GM12878 (cell line): ENCODE measurements at regions not wholly inside any gene's neighbourhood (a gene's known extent, or its start where the extent isn't known, plus 50 kb on each side); places are given as distances from the start of the nearest gene placed in this dataset.

Experiments
- ATAC-seq: fragments of 200-7000 bp; cut with Tn5 transposase; 3 replicates; pipeline ENCODE4 v1.9.1; 2020; ENCODE audit warnings: mild to moderate bottlenecking, moderate library complexity
- BruUV-seq: library from RNA; stranded (reverse); fragments of 400-500 nt; replicated peaks from 2 replicates; lab custom pipeline; 2021; lab: Mats Ljungman, UMichigan
- CTCF ChIA-PET: fragments of 300-600 bp; sonication (Branson Sonifier 250); formaldehyde crosslinking; extraction: SDS; loops from one replicate; lab custom pipeline; 2021; ENCODE audit warnings: inconsistent platforms; lab: Yijun Ruan, JAX
- POLR2A ChIA-PET: fragments of 350-600 bp; formaldehyde crosslinking; extraction: SDS; loops from one replicate; lab custom pipeline; 2021; ENCODE audit warnings: inconsistent platforms; lab: Charles Lee
- RAD21 ChIA-PET: fragments of 300-600 bp; sonication (Branson Sonifier 250); formaldehyde crosslinking; loops from one replicate; lab custom pipeline; 2023; ENCODE audit warnings: antibody characterized with exemption; ENCODE audit not compliant: unreplicated experiment; lab: Charles Lee
- SMC1A ChIA-PET: fragments of 300-600 bp; sonication (Branson Sonifier 250); formaldehyde crosslinking; loops from one replicate; lab custom pipeline; 2023; ENCODE audit not compliant: unreplicated experiment, uncharacterized antibody; lab: Charles Lee
- DNase-seq: peaks from one replicate; pipeline ENCODE4 v3.0.0-alpha.2; 2011; ENCODE audit warnings: low read depth, low spot score
- FAIRE-seq: peaks from 3 replicates; lab custom pipeline; 2011; peaks lifted over from hg19 to GRCh38; lab: Jason Lieb, UNC
- H2AFZ ChIP-seq: 2 replicates; pipeline ENCODE4 v1.6.0; 2011; ENCODE audit warnings: low read depth, low read length, control low read depth; ENCODE audit not compliant: control insufficient read depth
- H3K27ac ChIP-seq: 2 replicates; pipeline ENCODE4 v1.5.1; 2011; ENCODE audit warnings: control low read depth; ENCODE audit not compliant: control insufficient read depth, insufficient read depth
- H3K27me3 ChIP-seq, 2 experiments: replicated peaks in 1 of 2; 2 replicates each; pipeline versions ENCODE4 v1.6.0 to v1.6.1; 2011; ENCODE audit warnings: low read length in 1 of 2; ENCODE audit not compliant: control insufficient read depth in 2 of 2, insufficient read depth in 2 of 2
- H3K36me3 ChIP-seq, 2 experiments: 2 replicates each; pipeline ENCODE4 v1.5.1; 2011; ENCODE audit warnings: low read length in 1 of 2; ENCODE audit not compliant: control insufficient read depth in 2 of 2, insufficient read depth in 2 of 2
- H3K4me1 ChIP-seq: 2 replicates; pipeline ENCODE4 v1.6.1; 2011; ENCODE audit warnings: mild to moderate bottlenecking, low read length, moderate library complexity, mixed read lengths; ENCODE audit not compliant: control insufficient read depth, insufficient read depth
- H3K4me2 ChIP-seq: 2 replicates; pipeline ENCODE4 v1.6.0; 2011; ENCODE audit warnings: control low read depth; ENCODE audit not compliant: control insufficient read depth, insufficient read depth
- H3K4me3 ChIP-seq: fragments of 200-600 bp; sonication (generic); 2 replicates; pipeline ENCODE4 v1.5.1; 2016
- H3K79me2 ChIP-seq: 2 replicates; pipeline ENCODE4 v1.6.0; 2011; ENCODE audit warnings: low read length; ENCODE audit not compliant: control insufficient read depth, insufficient read depth
- H3K9ac ChIP-seq: 2 replicates; pipeline ENCODE4 v1.8.0; 2011; ENCODE audit warnings: low read length, control low read depth, mixed read lengths; ENCODE audit not compliant: control insufficient read depth, insufficient read depth
- H3K9me3 ChIP-seq: replicated peaks from 3 replicates; pipeline ENCODE4 v1.5.1; 2011; ENCODE audit warnings: mild to moderate bottlenecking, low read length; ENCODE audit not compliant: control insufficient read depth, insufficient read depth
- H4K20me1 ChIP-seq: 2 replicates; pipeline ENCODE4 v1.6.0; 2011; ENCODE audit not compliant: control insufficient read depth, insufficient read depth
- CHD1 ChIP-seq: IDR thresholded peaks from 2 replicates; pipeline ENCODE4 v1.6.1; 2012; ENCODE audit warnings: low read depth, low read length, improper control_type of control experiment
- HDGF ChIP-seq: fragments of 450-650 bp; IDR thresholded peaks from 2 replicates; pipeline ENCODE4 v1.6.1; 2016; ENCODE audit warnings: antibody characterized with exemption
- NBN ChIP-seq: fragments of 450-650 bp; IDR thresholded peaks from 2 replicates; pipeline ENCODE4 v1.6.1; 2016
- PAX5 ChIP-seq: IDR thresholded peaks from 2 replicates; pipeline ENCODE4 v1.6.1; 2011; ENCODE audit warnings: low read depth, low read length, borderline replicate concordance
- POLR2AphosphoS2 ChIP-seq: IDR thresholded peaks from 2 replicates; pipeline ENCODE4 v1.6.1; 2011; ENCODE audit warnings: low read depth, mild to moderate bottlenecking, low read length, improper control_type of control experiment, moderate library complexity
- RAD21 ChIP-seq: IDR thresholded peaks from 2 replicates; pipeline ENCODE4 v1.6.1; 2011; ENCODE audit warnings: mild to moderate bottlenecking, low read depth, low read length, moderate library complexity; ENCODE audit not compliant: insufficient read depth
- TCF7 ChIP-seq: IDR thresholded peaks from 2 replicates; pipeline ENCODE4 v1.6.1; 2014; ENCODE audit warnings: antibody characterized with exemption, borderline replicate concordance
- ZNF207 ChIP-seq: fragments of 450-650 bp; IDR thresholded peaks from 2 replicates; pipeline ENCODE4 v1.6.1; 2014; ENCODE audit warnings: antibody characterized with exemption, mild to moderate bottlenecking, borderline replicate concordance
- WGBS: methylation state at CpG from one replicate; pipeline ENCODE4 v1.1.6; 2016; ENCODE audit warnings: low lambda C conversion rate; ENCODE audit not compliant: insufficient replicate concordance, insufficient coverage; ENCODE audit errors: missing lambda C conversion rate; 5-methylcytosine and 5-hydroxymethylcytosine counted together
- in situ Hi-C: fragments of 300-500 bp; cut with MboI; formaldehyde crosslinking; loops from 9 replicates; pipeline ENCODE4 v1.14.3; 2018; ENCODE audit warnings: mixed read lengths
- intact Hi-C: fragments of 100-400 bp; cut with micrococcal nuclease; formaldehyde crosslinking; loops from one replicate; pipeline ENCODE4 v1.14.2; 2022; ENCODE audit not compliant: unreplicated experiment
- TF ChIP-seq, protein P1 (sequence below): IDR thresholded peaks from 2 replicates; pipeline ENCODE4 v1.6.1; 2012; ENCODE audit warnings: low read depth, low read length, improper control_type of control experiment
- TF ChIP-seq, protein P2 (sequence below): fragments of 450-650 bp; IDR thresholded peaks from 2 replicates; pipeline ENCODE4 v1.6.1; 2016; ENCODE audit warnings: mild to moderate bottlenecking
- TF ChIP-seq, protein P3 (sequence below): IDR thresholded peaks from 2 replicates; pipeline ENCODE4 v1.6.1; 2012; ENCODE audit warnings: mild to moderate bottlenecking, low read depth, low read length
- TF ChIP-seq, protein P4 (sequence below): IDR thresholded peaks from 2 replicates; pipeline ENCODE4 v1.6.1; 2012; ENCODE audit warnings: low read depth, low read length, improper control_type of control experiment

DNA sequence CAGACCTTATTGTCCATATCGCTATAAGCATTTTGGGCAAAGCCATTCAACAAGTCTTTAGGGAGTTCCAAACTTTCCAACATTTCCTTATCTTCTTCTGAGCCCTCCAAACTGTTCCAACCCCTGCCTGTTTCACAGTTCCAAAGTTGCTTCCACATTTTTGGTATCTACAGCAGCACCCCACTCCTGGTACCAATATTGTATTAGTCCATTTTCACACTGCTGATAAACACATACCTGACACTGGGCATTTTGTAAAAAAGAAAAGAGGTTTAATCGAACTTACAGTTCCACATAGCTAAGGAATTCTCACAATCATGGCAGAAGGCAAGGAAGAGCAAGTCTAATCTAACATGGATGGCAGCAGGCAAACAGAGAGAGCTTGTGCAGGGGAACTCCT, 834.1 kb upstream of the GBE1 start:
- ATAC-seq: no peak
- ChIA-PET POLR2A (no interaction called here), SMC1A (no interaction called here), RAD21 (no interaction called here), CTCF (no interaction called here)
- no peak overlapping the region for H3K9ac ChIP-seq
- no TSS peak for BruUV-seq
- H3K4me1 ChIP-seq: no peaks in the 10 kb centered on the region
- H3K27ac ChIP-seq: no peak overlapping the region
- no peak overlapping the region for H3K4me3 ChIP-seq
- no peak for FAIRE-seq
- no peak overlapping the region for H2AFZ ChIP-seq
- no peaks in the 10 kb centered on the region for H3K9me3 ChIP-seq
- TF ChIP-seq PAX5 (no peak), RAD21 (no peak), TCF7 (no peak), POLR2AphosphoS2 (no peak), ZNF207 (no peak), CHD1 (no peak), NBN (no peak), HDGF (no peak)
- TF ChIP-seq, protein P1, sequence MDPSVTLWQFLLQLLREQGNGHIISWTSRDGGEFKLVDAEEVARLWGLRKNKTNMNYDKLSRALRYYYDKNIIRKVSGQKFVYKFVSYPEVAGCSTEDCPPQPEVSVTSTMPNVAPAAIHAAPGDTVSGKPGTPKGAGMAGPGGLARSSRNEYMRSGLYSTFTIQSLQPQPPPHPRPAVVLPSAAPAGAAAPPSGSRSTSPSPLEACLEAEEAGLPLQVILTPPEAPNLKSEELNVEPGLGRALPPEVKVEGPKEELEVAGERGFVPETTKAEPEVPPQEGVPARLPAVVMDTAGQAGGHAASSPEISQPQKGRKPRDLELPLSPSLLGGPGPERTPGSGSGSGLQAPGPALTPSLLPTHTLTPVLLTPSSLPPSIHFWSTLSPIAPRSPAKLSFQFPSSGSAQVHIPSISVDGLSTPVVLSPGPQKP: no peak
- TF ChIP-seq, protein P2, sequence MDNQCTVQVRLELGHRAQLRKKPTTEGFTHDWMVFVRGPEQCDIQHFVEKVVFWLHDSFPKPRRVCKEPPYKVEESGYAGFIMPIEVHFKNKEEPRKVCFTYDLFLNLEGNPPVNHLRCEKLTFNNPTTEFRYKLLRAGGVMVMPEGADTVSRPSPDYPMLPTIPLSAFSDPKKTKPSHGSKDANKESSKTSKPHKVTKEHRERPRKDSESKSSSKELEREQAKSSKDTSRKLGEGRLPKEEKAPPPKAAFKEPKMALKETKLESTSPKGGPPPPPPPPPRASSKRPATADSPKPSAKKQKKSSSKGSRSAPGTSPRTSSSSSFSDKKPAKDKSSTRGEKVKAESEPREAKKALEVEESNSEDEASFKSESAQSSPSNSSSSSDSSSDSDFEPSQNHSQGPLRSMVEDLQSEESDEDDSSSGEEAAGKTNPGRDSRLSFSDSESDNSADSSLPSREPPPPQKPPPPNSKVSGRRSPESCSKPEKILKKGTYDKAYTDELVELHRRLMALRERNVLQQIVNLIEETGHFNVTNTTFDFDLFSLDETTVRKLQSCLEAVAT: no peak
- TF ChIP-seq, protein P3, sequence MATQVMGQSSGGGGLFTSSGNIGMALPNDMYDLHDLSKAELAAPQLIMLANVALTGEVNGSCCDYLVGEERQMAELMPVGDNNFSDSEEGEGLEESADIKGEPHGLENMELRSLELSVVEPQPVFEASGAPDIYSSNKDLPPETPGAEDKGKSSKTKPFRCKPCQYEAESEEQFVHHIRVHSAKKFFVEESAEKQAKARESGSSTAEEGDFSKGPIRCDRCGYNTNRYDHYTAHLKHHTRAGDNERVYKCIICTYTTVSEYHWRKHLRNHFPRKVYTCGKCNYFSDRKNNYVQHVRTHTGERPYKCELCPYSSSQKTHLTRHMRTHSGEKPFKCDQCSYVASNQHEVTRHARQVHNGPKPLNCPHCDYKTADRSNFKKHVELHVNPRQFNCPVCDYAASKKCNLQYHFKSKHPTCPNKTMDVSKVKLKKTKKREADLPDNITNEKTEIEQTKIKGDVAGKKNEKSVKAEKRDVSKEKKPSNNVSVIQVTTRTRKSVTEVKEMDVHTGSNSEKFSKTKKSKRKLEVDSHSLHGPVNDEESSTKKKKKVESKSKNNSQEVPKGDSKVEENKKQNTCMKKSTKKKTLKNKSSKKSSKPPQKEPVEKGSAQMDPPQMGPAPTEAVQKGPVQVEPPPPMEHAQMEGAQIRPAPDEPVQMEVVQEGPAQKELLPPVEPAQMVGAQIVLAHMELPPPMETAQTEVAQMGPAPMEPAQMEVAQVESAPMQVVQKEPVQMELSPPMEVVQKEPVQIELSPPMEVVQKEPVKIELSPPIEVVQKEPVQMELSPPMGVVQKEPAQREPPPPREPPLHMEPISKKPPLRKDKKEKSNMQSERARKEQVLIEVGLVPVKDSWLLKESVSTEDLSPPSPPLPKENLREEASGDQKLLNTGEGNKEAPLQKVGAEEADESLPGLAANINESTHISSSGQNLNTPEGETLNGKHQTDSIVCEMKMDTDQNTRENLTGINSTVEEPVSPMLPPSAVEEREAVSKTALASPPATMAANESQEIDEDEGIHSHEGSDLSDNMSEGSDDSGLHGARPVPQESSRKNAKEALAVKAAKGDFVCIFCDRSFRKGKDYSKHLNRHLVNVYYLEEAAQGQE: no peak
- TF ChIP-seq, protein P4, sequence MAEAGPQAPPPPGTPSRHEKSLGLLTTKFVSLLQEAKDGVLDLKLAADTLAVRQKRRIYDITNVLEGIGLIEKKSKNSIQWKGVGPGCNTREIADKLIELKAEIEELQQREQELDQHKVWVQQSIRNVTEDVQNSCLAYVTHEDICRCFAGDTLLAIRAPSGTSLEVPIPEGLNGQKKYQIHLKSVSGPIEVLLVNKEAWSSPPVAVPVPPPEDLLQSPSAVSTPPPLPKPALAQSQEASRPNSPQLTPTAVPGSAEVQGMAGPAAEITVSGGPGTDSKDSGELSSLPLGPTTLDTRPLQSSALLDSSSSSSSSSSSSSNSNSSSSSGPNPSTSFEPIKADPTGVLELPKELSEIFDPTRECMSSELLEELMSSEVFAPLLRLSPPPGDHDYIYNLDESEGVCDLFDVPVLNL: no peak
- in situ Hi-C loops (no loop called here), intact Hi-C loops (no loop called here)
- H3K36me3 ChIP-seq: no peaks in the 10 kb centered on the region
- no peaks in the 10 kb centered on the region for H3K27me3 ChIP-seq
- no peaks in the 10 kb centered on the region for H4K20me1 ChIP-seq
- H3K79me2 ChIP-seq: no peaks in the 10 kb centered on the region
- DNase-seq: no peak
- 3% methylated on average over 2 of the region's 2 CpGs for WGBS
- H3K4me2 ChIP-seq: no peak overlapping the region
